HK-2 (cell line): ENCODE measurements at regions not wholly inside any gene's neighbourhood (a gene's known extent, or its start where the extent isn't known, plus 50 kb on each side); places are given as distances from the start of the nearest gene placed in this dataset.
"Not testable (repeated sequence)": the region's sequence is repeated elsewhere in the genome, so short reads cannot be mapped to it uniquely, and the experiment has no call there.

ENCODE experiments used
- DNase-seq: peaks from one replicate; pipeline ENCODE4 v3.0.0-alpha.2; 2018; ENCODE audit not compliant: unreplicated experiment

DNA sequence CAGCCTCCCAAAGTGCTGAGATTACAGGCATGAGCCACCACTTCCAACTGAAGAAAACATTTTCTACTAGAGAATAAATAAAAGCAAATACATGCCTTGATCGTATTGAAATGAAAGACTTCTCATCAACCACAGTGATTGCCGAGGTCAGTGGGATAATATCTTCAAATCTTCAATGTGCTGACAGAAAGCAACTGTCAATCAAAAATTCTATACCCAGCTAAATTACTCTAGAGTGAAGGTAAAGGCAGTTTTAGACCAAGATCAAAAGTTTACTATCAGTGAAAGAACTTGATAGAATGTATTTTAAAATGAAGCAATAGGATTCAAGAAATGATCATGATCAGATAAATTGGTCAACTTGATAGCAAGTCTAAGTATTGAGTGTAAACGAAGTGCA, 130.6 kb downstream of the BRD1 start:
- no peak for DNase-seq

DNA sequence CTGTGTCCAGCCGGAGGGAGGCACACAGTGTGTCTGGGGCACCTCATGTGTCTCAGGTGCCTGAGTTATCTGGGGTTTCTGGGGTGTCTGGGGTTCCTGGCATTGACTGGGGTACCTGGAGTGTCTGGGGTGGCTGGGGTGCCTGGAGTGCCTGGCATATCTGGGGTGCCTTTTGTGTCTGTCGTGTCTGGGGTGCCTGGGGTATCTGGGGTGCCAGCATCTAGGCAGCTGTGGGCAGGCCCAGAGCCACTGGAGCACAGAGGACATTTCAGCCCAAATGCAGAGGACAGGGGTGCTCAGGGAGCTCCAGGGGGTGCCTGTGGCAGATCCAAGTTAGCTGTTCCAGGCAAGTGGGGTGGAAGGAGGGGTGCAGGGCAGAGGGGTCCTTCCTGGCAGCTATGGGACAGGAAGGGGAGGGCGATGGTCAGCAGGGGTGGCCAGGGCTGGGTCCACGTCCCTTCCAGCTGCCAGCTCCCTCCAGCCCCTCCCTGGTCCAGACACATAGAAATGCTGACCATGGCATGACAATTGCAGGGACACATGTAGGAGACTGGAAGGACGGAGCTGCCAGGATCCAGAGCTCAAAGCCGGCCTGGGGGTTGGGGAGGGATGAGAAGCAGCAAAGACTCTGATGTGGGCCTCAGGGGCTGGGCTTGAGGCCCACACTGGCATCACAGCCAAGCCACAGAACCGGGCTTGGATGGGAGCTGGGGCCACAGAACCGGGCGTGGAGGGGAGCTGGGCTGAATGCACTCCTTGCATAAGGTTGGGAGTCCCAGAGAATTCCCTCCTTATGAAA, 133.0 kb downstream of the BRD1 start:
- DNase-seq: no peak

DNA sequence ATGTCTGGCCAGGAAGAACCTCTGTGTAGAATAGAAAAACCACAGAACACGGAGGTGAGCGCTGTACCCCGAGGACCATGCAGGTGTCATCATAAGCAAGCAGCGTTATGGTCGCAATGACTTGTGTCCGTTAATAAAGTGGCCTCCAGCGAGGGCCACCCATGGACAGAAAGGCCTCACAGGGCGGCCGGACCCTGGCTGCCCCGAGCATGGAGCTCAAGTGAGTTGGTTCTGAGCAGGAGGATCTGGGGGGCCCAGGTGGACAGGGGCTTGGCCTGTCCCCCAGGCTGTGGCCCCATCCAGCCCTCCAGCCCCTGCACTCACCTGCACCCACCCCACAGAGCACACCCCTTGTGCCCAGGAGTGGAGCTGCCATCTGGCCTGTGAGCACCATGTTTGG, 133.8 kb downstream of the BRD1 start:
- no peak for DNase-seq

GRCh38 chr22:49693416-49693815, 134.3 kb downstream of the BRD1 start:
- no peak for DNase-seq

GRCh38 chr22:49692499-49693225, 135.0 kb downstream of the BRD1 start:
- no peak for DNase-seq

GRCh38 chr22:49691256-49691655, 136.4 kb downstream of the BRD1 start:
- no peak for DNase-seq

DNA sequence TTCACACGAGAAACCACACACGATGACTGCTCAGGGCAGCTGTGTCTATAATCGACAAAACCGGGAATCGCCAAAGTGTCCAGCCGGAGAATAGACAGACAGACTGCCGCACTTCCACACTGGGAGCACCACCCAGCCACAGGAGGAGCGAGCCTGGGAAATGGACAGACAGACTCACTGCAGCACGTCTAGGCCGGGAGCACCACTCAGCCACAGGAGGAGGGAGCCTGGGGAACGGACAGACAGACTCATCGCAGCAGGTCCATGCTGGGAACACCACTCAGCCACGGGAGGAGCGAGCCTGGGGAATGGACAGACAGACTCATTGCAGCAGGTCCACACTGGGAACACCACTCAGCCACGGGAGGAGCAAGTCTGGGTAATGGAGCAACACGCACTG, 137.2 kb downstream of the BRD1 start:
- no peak for DNase-seq

DNA sequence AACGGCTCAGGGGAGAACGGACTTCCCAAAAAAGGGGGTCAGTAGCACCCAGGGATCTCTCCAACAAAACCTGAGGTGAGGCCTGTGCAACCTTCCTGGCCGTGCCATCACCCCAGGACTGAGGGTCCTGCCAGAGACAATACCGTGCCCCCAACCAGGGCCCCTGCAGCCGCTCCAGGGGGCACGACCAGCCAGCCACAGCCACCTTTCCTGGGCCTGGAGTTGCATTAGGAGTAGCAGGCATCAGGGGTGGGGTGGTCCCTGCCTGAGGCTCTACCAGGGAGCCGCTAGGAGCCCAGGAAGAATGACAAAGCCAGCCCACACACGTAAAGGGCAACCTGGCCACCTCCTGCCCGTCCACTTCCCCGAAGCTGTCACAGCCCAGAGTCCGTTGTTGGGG, 137.8 kb downstream of the BRD1 start:
- DNase-seq: no peak

GRCh38 chr22:49689255-49689770, 138.4 kb downstream of the BRD1 start:
- no peak for DNase-seq

- DNase-seq: no peak
Observed at GRCh38 chr22:49688516-49689254, 139.0 kb downstream of the BRD1 start.

DNA sequence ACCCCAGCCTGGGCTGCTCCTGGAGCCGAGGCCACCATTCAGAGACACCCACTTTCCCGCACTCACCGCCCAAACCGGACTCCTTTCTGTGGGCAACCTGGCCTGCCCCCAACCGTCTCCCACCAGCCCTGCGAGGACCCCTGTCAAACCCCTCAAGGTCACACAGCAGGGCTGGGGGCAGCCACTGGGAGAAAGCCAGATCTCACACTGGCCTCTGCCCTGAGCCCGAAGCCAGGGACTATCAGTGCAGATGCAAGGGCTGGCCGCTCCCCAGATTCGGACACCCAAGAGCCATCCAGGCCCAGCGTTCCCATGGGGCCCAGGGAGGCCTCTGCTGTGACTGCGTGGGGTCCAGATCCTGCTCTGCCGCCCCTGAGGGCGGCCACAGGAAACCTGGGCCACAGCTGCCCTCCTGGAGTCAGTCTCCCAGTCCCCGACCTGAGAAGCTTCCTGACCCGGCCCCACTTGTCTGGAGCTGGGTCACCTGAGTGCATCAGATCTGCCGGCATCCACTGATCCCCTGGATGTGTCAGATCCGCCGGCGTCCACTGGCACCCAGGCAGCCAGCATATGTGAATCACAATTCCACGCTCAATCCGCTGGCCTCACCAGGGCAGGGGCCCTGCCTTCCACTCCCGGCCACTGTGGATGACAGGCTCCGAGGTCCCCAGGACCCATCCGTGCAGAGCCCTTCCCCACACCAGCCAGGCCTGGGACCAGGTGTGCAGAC, 139.7 kb downstream of the BRD1 start:
- DNase-seq: no peak

GRCh38 chr22:49687333-49687732, 140.3 kb downstream of the BRD1 start:
- no peak for DNase-seq

DNA sequence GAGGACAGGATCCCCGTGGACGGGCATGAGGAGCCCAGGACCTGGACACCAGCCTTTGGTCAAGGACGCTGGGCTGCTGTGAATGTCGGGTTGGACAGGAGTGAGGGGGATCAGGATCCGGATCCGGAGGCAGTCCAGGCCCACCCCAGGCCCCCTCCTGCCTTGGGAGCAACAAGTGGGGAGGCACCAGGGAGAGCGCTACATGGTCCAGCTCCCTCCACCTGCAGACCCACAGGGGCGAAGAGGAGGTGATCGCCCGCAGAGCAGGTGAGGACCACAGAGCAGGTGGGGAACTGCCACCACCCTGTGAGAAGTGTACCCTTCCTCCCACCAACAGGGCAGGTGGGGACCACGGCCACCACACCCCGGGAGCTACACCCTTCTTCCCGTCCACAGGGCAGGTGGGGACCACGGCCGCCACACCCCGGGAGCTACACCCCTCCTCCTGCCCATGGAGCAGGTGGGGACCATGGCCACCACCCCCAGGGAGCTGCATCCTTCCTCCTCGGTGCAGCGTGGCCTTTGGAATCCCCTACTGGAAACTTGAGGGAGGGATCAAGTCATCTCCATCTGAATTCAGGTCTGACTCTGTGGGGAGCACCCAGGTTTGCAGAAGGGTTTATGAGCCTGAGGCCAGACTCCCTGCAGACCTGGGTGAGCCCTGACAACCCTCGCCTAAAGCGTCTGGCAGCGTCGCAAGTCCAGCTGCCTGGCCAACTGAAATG, 141.0 kb downstream of the BRD1 start:
- DNase-seq: no peak

- no peak for DNase-seq
Observed at GRCh38 chr22:49685686-49686085, 142.0 kb downstream of the BRD1 start.

DNA sequence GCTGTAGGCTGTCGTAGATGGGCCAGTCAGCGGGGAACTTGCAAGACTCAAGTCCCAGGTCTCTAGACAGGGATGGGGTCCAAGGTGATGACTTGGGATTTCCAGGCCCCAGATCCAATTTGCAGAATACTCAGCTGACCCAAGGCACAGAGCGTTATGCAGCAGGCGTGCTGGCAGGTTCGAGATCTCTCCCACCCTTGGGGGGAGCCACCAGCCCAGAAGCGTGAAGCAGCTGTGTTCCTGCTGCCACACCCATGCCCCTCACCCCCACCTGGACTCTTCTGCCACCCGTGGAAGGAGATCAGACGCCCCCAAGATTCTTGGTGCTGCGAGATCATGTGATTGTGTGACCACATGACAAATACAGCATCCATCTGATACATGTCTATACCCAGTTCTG, 142.6 kb downstream of the BRD1 start:
- DNase-seq: no peak

GRCh38 chr22:49683032-49683431, 144.6 kb downstream of the BRD1 start:
- DNase-seq: no peak

- not testable (repeated sequence) for DNase-seq
Observed at GRCh38 chr22:49680819-49681218, 146.9 kb downstream of the BRD1 start.

GRCh38 chr22:49678842-49679170, 148.9 kb downstream of the BRD1 start:
- DNase-seq: no peak

- DNase-seq: no peak
Observed at GRCh38 chr22:49678137-49678841, 149.4 kb downstream of the BRD1 start.

DNA sequence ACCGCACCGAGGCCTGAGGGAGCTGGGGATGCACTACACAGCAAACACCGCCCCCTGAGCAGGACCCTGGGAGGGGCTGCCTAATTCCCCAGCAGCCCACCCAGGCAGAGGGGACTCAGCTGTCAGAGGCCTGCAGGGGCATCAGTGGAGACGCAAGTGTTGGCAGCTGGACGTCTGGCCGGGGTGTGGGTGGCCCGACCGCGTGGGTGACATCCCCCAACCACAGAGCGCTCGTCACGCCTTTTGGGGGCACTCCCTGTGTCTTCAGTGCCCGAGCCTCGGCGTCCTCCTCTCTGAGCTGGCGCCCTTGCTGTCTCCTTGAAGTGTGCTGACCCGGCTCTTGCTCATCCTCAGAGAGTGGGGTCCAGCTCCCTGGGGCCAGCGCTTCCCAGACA, 150.2 kb downstream of the BRD1 start:
- no peak for DNase-seq
